ENCODE measurements at regions not wholly inside any gene's neighbourhood (a gene's known extent, or its start where the extent isn't known, plus 50 kb on each side); places are given as distances from the start of the nearest gene placed in this dataset.

DNA sequence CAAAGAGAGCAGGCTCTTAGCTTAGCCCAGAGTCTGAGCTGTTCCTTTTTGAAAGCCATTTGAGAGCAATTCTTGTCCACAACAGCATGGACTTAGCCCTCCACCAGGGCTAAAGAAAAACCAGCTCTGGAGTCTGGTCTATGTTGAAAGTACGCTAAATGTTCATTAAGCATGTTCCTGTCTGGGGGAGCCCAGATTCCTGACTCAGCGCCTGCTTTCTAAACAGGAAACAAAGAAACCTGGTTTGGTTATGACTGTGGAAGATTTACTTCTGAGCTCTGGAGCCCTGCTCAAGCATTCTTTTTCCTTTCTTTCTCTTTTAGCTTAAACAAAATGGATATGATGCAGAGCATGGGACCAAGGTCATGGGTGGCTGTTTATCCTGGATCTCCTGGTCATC lies 279.8 kb downstream of the RBM43 start:
- H3K9me3 ChIP-seq (ENCODE audit: insufficient read depth, low read depth), result no peaks in the 10 kb centered on the region

DNA sequence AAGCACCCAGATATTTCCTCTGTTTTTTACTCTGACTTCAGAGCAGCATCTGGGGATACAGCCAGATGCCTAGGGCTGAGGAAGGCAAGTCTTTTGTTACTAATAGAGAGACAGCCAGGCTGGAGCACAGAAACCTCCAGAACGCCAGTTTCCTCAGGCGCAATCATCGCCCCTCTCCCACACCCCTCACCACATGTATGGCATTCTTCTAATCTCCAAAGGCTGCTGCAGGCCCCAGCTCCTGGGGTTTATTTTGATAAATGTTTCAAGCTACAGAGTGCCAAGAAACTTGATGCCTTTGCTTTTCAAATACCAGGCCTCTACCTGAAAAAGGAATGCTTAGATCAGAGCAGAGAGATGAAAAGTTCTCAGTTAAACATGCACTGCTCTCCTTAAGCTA lies 283.6 kb downstream of the RBM43 start:
- ChIA-PET POLR2A (ENCODE audit: unreplicated experiment) (no interaction called here), CTCF (no interaction called here)
- no peak for DNase-seq
- Histone ChIP-seq H3K4me3 (no peak overlapping the region), H3K79me2 (ENCODE audit: low read depth) (no peaks in the 10 kb centered on the region), H3F3A (ENCODE audit: insufficient read depth, low read depth) (no peaks in the 10 kb centered on the region), H3K27ac (no peak overlapping the region), H3K4me1 (replicated peaks; ENCODE audit: insufficient read depth) (no peaks in the 10 kb centered on the region), H3K4me2 (no peak overlapping the region), H4K20me1 (ENCODE audit: insufficient read depth) (no peaks in the 10 kb centered on the region), H3K9me2 (ENCODE audit: insufficient read depth) (no peaks in the 10 kb centered on the region), H3K27me3 (ENCODE audit: insufficient read depth, low read depth) (no peaks in the 10 kb centered on the region), H2AFZ (no peak overlapping the region), H3K9me3 (ENCODE audit: insufficient read depth, low read depth) (no peaks in the 10 kb centered on the region), H3K36me3 (ENCODE audit: low read depth) (no peaks in the 10 kb centered on the region)
- BruUV-seq (replicated peaks), result no TSS peak
- intact Hi-C loops (cut with micrococcal nuclease; ENCODE audit: unreplicated experiment), result no loop called here
- no peak for TF ChIP-seq EZH2 (IDR thresholded peaks at IDR 0.05; ENCODE audit: low read depth)
- TF ChIP-seq CTCF (conservative IDR thresholded peaks at IDR 0.05), result no peak

More for the DNA sequence above, 279.8 kb downstream of the RBM43 start:
- H3K36me3 ChIP-seq (ENCODE audit: low read depth), result no peaks in the 10 kb centered on the region
- no peak overlapping the region for H3K4me3 ChIP-seq
- ChIA-PET CTCF (no interaction called here), POLR2A (ENCODE audit: unreplicated experiment) (no interaction called here)
- no peaks in the 10 kb centered on the region for H3K9me2 ChIP-seq (ENCODE audit: insufficient read depth)
- no peaks in the 10 kb centered on the region for H3K79me2 ChIP-seq (ENCODE audit: low read depth)
- no peak overlapping the region for H3K4me2 ChIP-seq
- H4K20me1 ChIP-seq (ENCODE audit: insufficient read depth), result no peaks in the 10 kb centered on the region
- no peak for DNase-seq
- no peaks in the 10 kb centered on the region for H3K27me3 ChIP-seq (ENCODE audit: insufficient read depth, low read depth)
- H3F3A ChIP-seq (ENCODE audit: insufficient read depth, low read depth), result no peaks in the 10 kb centered on the region
- H3K27ac ChIP-seq, result no peak overlapping the region
- BruUV-seq (replicated peaks), result no TSS peak
- intact Hi-C loops (cut with micrococcal nuclease; ENCODE audit: unreplicated experiment), result no loop called here
- TF ChIP-seq EZH2 (IDR thresholded peaks at IDR 0.05; ENCODE audit: low read depth) (no peak), CTCF (conservative IDR thresholded peaks at IDR 0.05) (no peak)
- H3K4me1 ChIP-seq (replicated peaks; ENCODE audit: insufficient read depth), result no peaks in the 10 kb centered on the region
- no peak overlapping the region for H2AFZ ChIP-seq

GRCh38 chr2:150977296-150977695 lies 284.4 kb downstream of the RBM43 start:
- Histone ChIP-seq H2AFZ (no peak overlapping the region), H3K4me1 (replicated peaks; ENCODE audit: insufficient read depth) (no peaks in the 10 kb centered on the region), H3K9me2 (ENCODE audit: insufficient read depth) (no peaks in the 10 kb centered on the region), H3K4me2 (no peak overlapping the region), H3K4me3 (no peak overlapping the region), H4K20me1 (ENCODE audit: insufficient read depth) (no peaks in the 10 kb centered on the region), H3K9me3 (ENCODE audit: insufficient read depth, low read depth) (no peaks in the 10 kb centered on the region), H3K27me3 (ENCODE audit: insufficient read depth, low read depth) (no peaks in the 10 kb centered on the region), H3F3A (ENCODE audit: insufficient read depth, low read depth) (no peaks in the 10 kb centered on the region), H3K27ac (no peak overlapping the region), H3K79me2 (ENCODE audit: low read depth) (no peaks in the 10 kb centered on the region), H3K36me3 (ENCODE audit: low read depth) (no peaks in the 10 kb centered on the region)
- DNase-seq, result peak in 1 of 2 experiments; percentile 1
- CTCF ChIA-PET, result no interaction called here
- BruUV-seq (replicated peaks), result no TSS peak
- intact Hi-C loops (cut with micrococcal nuclease; ENCODE audit: unreplicated experiment), result no loop called here
- TF ChIP-seq EZH2 (IDR thresholded peaks at IDR 0.05; ENCODE audit: low read depth), result no peak
- TF ChIP-seq CTCF (conservative IDR thresholded peaks at IDR 0.05), result no peak
- POLR2A ChIA-PET (ENCODE audit: unreplicated experiment), result no interaction called here

Data from PC-9 (cell line).